Esophagus mucosa (tissue), 1 donor: ENCODE measurements at regions not wholly inside any gene's neighbourhood (a gene's known extent, or its start where the extent isn't known, plus 50 kb on each side); places are given as distances from the start of the nearest gene placed in this dataset.

Source experiments
- ATAC-seq: fragments of 200-7000 bp; cut with Tn5 transposase; one replicate; pipeline ENCODE4 v1.9.1; 2020
- donor health status: DM: yes; HTN: yes; CAD: no.

GRCh38 chr22:49565516-49565855 is 262.2 kb downstream of the BRD1 start:
- ATAC-seq: no peak

- ATAC-seq: no peak
These were observed 262.8 kb downstream of the BRD1 start for GRCh38 chr22:49564666-49565515.

GRCh38 chr22:49564054-49564453 is 263.6 kb downstream of the BRD1 start:
- ATAC-seq: no peak

- no peak for ATAC-seq
These were observed 264.9 kb downstream of the BRD1 start for GRCh38 chr22:49562685-49563249.

DNA sequence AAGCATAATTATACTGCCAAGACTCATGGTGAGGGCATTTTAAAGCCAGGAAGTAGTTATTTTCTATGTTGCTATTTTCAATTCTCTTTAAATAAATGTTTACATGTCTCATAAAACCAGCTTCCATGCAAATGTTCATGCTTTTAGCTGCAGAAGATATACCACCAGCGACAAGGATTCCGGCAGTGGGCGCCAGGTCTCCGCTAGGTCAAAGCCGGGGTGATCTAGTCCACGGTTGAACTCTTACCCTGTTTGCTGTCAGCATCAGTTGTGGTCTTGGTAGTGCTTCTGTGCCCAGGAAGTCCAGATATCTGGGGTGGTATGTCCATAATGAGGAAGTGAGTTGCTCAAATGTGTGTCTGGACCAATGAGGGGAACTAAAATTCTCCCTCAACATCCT is 265.7 kb downstream of the BRD1 start:
- ATAC-seq: no peak

DNA sequence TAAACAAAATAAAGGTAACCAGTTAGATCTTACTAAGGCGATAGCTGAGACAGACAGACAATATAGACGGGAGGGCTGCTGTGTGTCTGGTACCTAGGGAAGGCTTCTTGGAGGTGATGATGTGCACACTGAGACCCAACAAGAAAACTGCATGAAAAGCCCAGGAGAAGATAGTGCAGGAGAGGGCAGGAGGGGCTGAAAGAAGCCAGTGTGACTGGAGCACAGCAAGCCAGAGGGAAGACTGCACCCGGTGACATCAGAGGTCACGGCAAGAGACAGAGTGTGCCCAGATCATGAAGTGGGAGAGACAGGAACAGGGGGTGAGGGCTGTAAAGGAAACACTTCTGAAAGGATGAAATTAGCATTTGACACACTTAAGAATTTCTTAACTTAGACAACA is 266.3 kb downstream of the BRD1 start:
- ATAC-seq: no peak

GRCh38 chr22:49555526-49555925 is 272.1 kb downstream of the BRD1 start:
- ATAC-seq: no peak

DNA sequence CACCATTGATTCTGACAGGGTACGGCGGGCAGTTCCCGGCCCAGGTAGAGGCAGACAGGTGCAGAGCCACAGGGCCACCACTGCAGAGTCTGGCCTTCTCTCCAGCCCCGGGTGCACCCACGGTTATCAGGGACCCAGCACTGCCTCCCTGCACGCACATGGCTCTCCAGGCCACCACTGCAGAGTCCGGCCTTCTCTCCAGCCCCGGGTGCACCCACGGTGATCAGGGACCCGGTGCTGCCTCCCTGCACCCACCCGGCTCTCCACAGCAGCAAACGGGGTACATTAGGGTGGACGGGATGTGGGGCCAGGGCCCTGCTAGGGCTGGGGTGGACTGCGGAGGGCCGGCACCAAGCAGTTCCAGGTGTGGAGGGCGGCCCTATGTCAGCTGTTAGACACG is 272.9 kb downstream of the BRD1 start:
- no peak for ATAC-seq

DNA sequence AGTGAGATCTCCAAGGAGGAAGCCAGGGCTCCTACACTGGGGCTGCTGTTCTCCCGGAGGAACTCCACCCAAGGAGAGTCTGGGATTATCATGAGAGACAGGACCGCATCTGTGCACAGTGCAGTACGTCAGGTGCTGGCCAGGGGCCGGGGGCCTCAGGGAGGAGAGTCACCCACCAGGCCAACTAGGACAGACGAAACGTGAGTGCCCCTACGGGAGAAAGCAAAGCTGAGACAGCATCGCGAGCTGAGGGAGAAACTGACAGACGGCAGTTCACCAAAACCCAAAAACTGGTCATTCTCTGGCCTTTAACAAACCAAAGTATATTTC is 273.4 kb downstream of the BRD1 start:
- ATAC-seq: no peak

DNA sequence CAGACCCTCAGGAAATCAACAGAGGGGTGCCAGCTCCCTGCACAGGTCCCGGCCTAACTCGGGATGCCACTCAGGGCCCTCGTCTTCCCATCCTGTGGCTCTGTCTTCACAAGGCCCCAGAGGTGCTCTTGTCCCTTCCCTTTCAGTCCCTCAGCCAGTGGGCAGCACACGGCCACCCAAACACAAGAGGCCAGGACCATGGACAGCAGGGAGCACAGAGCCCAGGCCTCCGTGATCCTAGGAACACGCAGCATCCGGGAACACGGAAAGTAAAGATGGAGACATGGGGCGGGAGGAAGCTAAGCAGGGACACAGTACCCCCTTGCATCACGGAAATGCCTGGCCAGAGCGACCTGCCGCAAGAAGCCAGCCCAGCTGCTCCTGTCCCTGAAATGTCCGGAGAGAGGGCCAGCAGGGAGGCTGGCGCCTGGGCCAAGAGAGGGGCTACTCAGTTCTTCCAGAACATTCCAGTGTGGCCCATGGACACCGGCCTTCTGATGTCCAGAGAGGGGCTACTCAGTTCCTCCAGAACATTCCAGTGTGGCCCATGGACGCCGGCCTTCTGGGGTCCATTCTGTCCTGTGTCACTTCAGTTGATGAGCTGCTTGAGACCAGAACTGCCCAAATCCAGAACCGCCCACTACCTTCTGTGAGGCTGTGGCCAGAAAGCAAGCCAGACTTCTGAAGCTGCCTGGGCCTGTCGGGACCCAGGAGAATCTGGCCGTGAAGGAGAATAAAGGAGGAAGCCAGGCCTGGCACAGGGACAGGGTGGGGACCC is 274.0 kb downstream of the BRD1 start:
- no peak for ATAC-seq

DNA sequence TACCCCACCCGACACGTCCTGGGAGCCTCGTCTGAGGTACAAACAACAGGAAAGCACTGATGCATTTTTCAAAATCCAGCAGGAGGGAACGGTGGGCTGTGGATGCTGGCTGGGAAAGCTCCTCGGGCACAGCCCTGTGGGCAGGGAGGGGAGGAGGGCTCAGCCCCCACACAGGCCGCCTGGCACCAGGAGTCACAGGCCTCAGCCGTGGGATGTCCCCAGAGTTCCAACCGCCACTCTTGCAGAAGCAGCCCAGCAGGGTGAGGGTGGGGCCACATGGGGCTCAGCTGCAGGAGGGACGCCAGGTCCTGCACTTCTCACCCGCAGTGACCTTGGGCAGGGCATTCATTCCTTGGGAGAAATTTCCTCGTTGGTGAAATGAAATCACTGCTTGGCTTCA is 274.6 kb downstream of the BRD1 start:
- no peak for ATAC-seq

- ATAC-seq: no peak
These were observed 275.6 kb downstream of the BRD1 start for GRCh38 chr22:49551897-49552614.

DNA sequence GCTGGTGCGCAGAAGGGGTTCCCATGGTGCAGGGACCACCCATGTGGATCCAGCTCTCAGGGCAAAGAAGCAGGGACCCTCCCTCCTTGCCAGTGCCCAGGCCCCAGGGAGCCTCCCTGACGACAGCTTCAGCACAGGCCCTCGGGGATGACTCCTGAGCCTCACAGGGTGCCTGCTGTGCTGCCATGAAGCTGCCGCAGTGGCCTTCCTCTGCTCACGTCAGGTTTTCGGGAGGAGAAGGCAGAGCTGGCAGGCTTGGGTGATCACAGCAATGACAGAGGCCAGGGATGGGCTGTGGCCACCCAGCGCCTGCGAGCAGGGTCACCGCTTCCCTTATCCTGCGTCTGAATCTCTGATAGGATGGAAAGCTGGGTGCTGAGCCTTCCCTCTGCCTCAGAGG is 276.2 kb downstream of the BRD1 start:
- ATAC-seq: no peak

GRCh38 chr22:49550766-49551362 is 276.8 kb downstream of the BRD1 start:
- ATAC-seq: no peak

DNA sequence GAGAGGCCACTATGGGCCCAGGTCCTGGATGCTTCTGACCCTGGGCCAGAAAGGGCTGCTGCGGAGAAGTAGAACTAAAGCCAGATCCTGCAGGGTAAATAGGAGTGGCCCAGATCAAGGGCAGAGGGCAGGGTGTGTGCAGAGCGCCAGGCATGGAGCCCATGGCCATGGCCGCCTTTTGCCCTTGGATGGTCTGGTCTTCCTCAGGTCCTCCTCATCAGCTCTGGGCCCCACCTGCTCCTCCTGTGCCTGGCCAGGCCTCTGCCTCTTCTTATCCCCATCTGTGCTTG is 277.6 kb downstream of the BRD1 start:
- no peak for ATAC-seq

- no peak for ATAC-seq
These were observed 278.2 kb downstream of the BRD1 start for GRCh38 chr22:49549256-49550140.

GRCh38 chr22:49548356-49549202 is 279.1 kb downstream of the BRD1 start:
- ATAC-seq: no peak

GRCh38 chr22:49547751-49548239 is 279.9 kb downstream of the BRD1 start:
- no peak for ATAC-seq

- ATAC-seq: no peak
These were observed 280.7 kb downstream of the BRD1 start for GRCh38 chr22:49546811-49547585.

GRCh38 chr22:49545606-49546005 is 282.1 kb downstream of the BRD1 start:
- ATAC-seq: no peak
